Loucy (cell line): ENCODE measurements at regions not wholly inside any gene's neighbourhood (a gene's known extent, or its start where the extent isn't known, plus 50 kb on each side); places are given as distances from the start of the nearest gene placed in this dataset.

Experiments
- CTCF ChIP-seq: fragments of 200-600 bp; sonication (generic); conservative IDR thresholded peaks from 2 replicates; pipeline ENCODE4 v1.5.1; 2014; ENCODE audit warnings: mild to moderate bottlenecking, antibody characterized with exemption, low read length
- EZH2phosphoT487 ChIP-seq: fragments of 200-600 bp; IDR thresholded peaks from 2 replicates; pipeline ENCODE4 v1.6.1; 2018; ENCODE audit warnings: antibody characterized with exemption, mild to moderate bottlenecking, moderate library complexity, borderline replicate concordance

GRCh38 chr2:2941205-2941604 lies 436.4 kb downstream of the EIPR1 start:
- no peak for TF ChIP-seq CTCF
- TF ChIP-seq EZH2phosphoT487: no peak
